ENCODE measurements at regions not wholly inside any gene's neighbourhood (a gene's known extent, or its start where the extent isn't known, plus 50 kb on each side); places are given as distances from the start of the nearest gene placed in this dataset.

DNA sequence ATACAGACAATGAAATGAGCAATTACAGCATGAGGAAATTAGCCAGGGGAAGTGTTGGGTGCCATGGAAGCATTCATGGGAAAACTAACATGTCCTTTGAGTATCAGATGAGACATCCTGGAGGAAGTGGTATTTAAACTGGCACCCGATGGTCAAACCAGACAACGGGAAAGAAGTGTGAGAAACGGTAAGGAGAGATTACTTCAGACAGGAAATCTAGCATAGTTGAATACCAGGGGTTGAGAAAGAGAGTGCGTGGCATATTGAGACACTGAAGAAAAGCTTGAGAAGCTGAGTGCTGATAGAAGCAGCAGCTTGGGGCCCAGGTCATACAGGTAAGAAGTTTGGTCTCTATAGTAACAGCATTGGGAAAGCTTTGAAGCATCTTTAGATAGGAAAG lies 175.3 kb downstream of the C11orf87 start:
- TF ChIP-seq EP300 (IDR thresholded peaks at IDR 0.05; ENCODE audit: low read depth), result no peak
- TF ChIP-seq, protein P1, sequence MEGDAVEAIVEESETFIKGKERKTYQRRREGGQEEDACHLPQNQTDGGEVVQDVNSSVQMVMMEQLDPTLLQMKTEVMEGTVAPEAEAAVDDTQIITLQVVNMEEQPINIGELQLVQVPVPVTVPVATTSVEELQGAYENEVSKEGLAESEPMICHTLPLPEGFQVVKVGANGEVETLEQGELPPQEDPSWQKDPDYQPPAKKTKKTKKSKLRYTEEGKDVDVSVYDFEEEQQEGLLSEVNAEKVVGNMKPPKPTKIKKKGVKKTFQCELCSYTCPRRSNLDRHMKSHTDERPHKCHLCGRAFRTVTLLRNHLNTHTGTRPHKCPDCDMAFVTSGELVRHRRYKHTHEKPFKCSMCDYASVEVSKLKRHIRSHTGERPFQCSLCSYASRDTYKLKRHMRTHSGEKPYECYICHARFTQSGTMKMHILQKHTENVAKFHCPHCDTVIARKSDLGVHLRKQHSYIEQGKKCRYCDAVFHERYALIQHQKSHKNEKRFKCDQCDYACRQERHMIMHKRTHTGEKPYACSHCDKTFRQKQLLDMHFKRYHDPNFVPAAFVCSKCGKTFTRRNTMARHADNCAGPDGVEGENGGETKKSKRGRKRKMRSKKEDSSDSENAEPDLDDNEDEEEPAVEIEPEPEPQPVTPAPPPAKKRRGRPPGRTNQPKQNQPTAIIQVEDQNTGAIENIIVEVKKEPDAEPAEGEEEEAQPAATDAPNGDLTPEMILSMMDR (IDR thresholded peaks at IDR 0.05), result no peak
- no peak for TF ChIP-seq POLR2AphosphoS5 (IDR thresholded peaks at IDR 0.05)
